ENCODE measurements at regions not wholly inside any gene's neighbourhood (a gene's known extent, or its start where the extent isn't known, plus 50 kb on each side); places are given as distances from the start of the nearest gene placed in this dataset.
"Not testable (repeated sequence)": the region's sequence is repeated elsewhere in the genome, so short reads cannot be mapped to it uniquely, and the experiment has no call there.

GRCh38 chrX:23458957-23459356 lies 124.3 kb downstream of the PTCHD1 start:
- FAIRE-seq, result not testable (repeated sequence)

- no peak for FAIRE-seq
These were observed 130.6 kb downstream of the PTCHD1 start for GRCh38 chrX:23465105-23465791.

- no peak for FAIRE-seq
These were observed 131.3 kb downstream of the PTCHD1 start for GRCh38 chrX:23465985-23466384.

- FAIRE-seq, result no peak
These were observed 143.4 kb downstream of the PTCHD1 start for GRCh38 chrX:23478056-23478455.

- no peak for FAIRE-seq
These were observed 143.9 kb downstream of the PTCHD1 start for GRCh38 chrX:23478561-23478960.

- no peak for FAIRE-seq
These were observed 147.9 kb downstream of the PTCHD1 start for GRCh38 chrX:23482561-23482960.

- FAIRE-seq, result no peak
These were observed 148.7 kb downstream of the PTCHD1 start for GRCh38 chrX:23483396-23483795.

GRCh38 chrX:23493941-23494374 lies 159.3 kb downstream of the PTCHD1 start:
- FAIRE-seq, result no peak

GRCh38 chrX:23494741-23495140 lies 160.1 kb downstream of the PTCHD1 start:
- no peak for FAIRE-seq

GRCh38 chrX:23497919-23498318 lies 163.3 kb downstream of the PTCHD1 start:
- FAIRE-seq, result no peak

GRCh38 chrX:23501974-23502373 lies 165.3 kb upstream of the PRDX4 start:
- peak; percentile 69 for FAIRE-seq

- FAIRE-seq, result no peak
These were observed 163.3 kb upstream of the PRDX4 start for GRCh38 chrX:23503835-23504539.

GRCh38 chrX:23504540-23504884 lies 162.8 kb upstream of the PRDX4 start:
- FAIRE-seq, result no peak

GRCh38 chrX:23504895-23505294 lies 162.4 kb upstream of the PRDX4 start:
- FAIRE-seq, result no peak

GRCh38 chrX:23505531-23506303 lies 161.6 kb upstream of the PRDX4 start:
- no peak for FAIRE-seq

GRCh38 chrX:23509256-23509655 lies 158.0 kb upstream of the PRDX4 start:
- FAIRE-seq, result no peak

GRCh38 chrX:23511793-23512192 lies 155.5 kb upstream of the PRDX4 start:
- FAIRE-seq, result no peak

- no peak for FAIRE-seq
These were observed 154.2 kb upstream of the PRDX4 start for GRCh38 chrX:23513121-23513520.

GRCh38 chrX:23514082-23514481 lies 153.2 kb upstream of the PRDX4 start:
- FAIRE-seq, result no peak

GRCh38 chrX:23515028-23515427 lies 152.3 kb upstream of the PRDX4 start:
- no peak for FAIRE-seq

- FAIRE-seq, result not testable (repeated sequence)
These were observed 144.2 kb upstream of the PRDX4 start for GRCh38 chrX:23523026-23523657.

GRCh38 chrX:23524467-23524866 lies 142.8 kb upstream of the PRDX4 start:
- FAIRE-seq, result no peak

- FAIRE-seq, result no peak
These were observed 141.8 kb upstream of the PRDX4 start for GRCh38 chrX:23525531-23525930.

Data from endometrium (tissue), 2 donors.